ENCODE measurements at regions not wholly inside any gene's neighbourhood (a gene's known extent, or its start where the extent isn't known, plus 50 kb on each side); places are given as distances from the start of the nearest gene placed in this dataset.

- TF ChIP-seq CTCF (IDR thresholded peaks at IDR 0.05): no peak
- no peak for TF ChIP-seq POLR2A (IDR thresholded peaks at IDR 0.05)
Observed at GRCh38 chr13:50513300-50513877, 330.1 kb downstream of the DLEU7 start.

Data from body of pancreas (tissue), 4 donors.